SK-N-SH (cell line): ENCODE measurements at regions not wholly inside any gene's neighbourhood (a gene's known extent, or its start where the extent isn't known, plus 50 kb on each side); places are given as distances from the start of the nearest gene placed in this dataset.

Experiments
- CTCF ChIA-PET: fragments of 300-600, 350-600 bp; formaldehyde crosslinking; extraction: SDS; loops from one replicate; lab custom pipeline; 2021; lab: Yijun Ruan, JAX
- POLR2A ChIA-PET: fragments of 350-600 bp; sonication (Branson Sonifier 250); formaldehyde crosslinking; extraction: SDS; loops from one replicate; lab custom pipeline; 2020; ENCODE audit warnings: antibody characterized with exemption, inconsistent platforms; lab: Yijun Ruan, JAX
- DNase-seq: peaks from one replicate; pipeline ENCODE4 v3.0.0; 2012
- H2AFZ ChIP-seq: fragments of 200-600 bp; sonication (generic); 2 replicates; pipeline ENCODE4 v1.8.1; 2016; ENCODE audit warnings: antibody characterized with exemption, mild to moderate bottlenecking, low read depth
- H3F3A ChIP-seq: fragments of 200-600 bp; sonication (generic); replicated peaks from 2 replicates; pipeline ENCODE3; 2016; ENCODE audit warnings: antibody characterized with exemption, mild to moderate bottlenecking; ENCODE audit not compliant: insufficient read depth
- H3K27ac ChIP-seq, 2 experiments: fragments of 200-500 bp in 1 of 2; fragments of 200-600 bp in 1 of 2; sonication (Bioruptor generic) in 1 of 2; sonication (generic), shearing (Covaris generic) in 1 of 2; 2 replicates each; pipeline versions ENCODE4 v1.5.1 to v1.6.1; 2014 to 2016; ENCODE audit warnings: low read depth in 2 of 2, inconsistent platforms in 1 of 2, low read length in 1 of 2, mild to moderate bottlenecking in 1 of 2, mixed read lengths in 1 of 2
- H3K27me3 ChIP-seq: fragments of 200-600 bp; sonication (generic), shearing (Covaris generic); 2 replicates; pipeline ENCODE4 v1.6.1; 2016; ENCODE audit warnings: mixed run types; ENCODE audit not compliant: insufficient read depth
- H3K36me3 ChIP-seq, 2 experiments: fragments of 200-500 bp in 1 of 2; fragments of 200-600 bp in 1 of 2; sonication (Bioruptor generic) in 1 of 2; sonication (generic) in 1 of 2; replicated peaks in 1 of 2; 2 replicates each; pipeline versions ENCODE3 to v1.5.1; 2014 to 2016; ENCODE audit warnings: low read length in 1 of 2, mild to moderate bottlenecking in 1 of 2; ENCODE audit not compliant: insufficient read depth in 2 of 2, control insufficient read depth in 1 of 2
- H3K4me1 ChIP-seq, 2 experiments: fragments of 200-500 bp in 1 of 2; fragments of 200-600 bp in 1 of 2; sonication (Bioruptor generic) in 1 of 2; sonication (generic), shearing (Covaris generic) in 1 of 2; 2 replicates each; pipeline versions ENCODE4 v1.5.1 to v1.6.1; 2014 to 2016; ENCODE audit warnings: low read depth in 1 of 2, low read length in 1 of 2, mixed run types in 1 of 2; ENCODE audit not compliant: insufficient read depth in 2 of 2, control insufficient read depth in 1 of 2
- H3K4me2 ChIP-seq: fragments of 200-600 bp; sonication (generic), shearing (Covaris generic); 2 replicates; pipeline ENCODE4 v1.6.1; 2017; ENCODE audit warnings: mixed run types
- H3K4me3 ChIP-seq, 2 experiments: fragments of 200-500 bp in 1 of 2; fragments of 200-600 bp in 1 of 2; sonication (Bioruptor generic) in 1 of 2; sonication (generic), shearing (Covaris generic) in 1 of 2; 2 replicates each; pipeline versions ENCODE4 v1.5.1 to v1.8.1; 2014 to 2016; ENCODE audit warnings: low read depth in 2 of 2, inconsistent platforms in 1 of 2, low read length in 1 of 2, mild to moderate bottlenecking in 1 of 2, mixed read lengths in 1 of 2, moderate library complexity in 1 of 2
- H3K79me2 ChIP-seq: fragments of 200-600 bp; sonication (generic); 2 replicates; pipeline ENCODE4 v1.8.1; 2017; ENCODE audit warnings: mild to moderate bottlenecking; ENCODE audit not compliant: insufficient read depth
- H3K9ac ChIP-seq: fragments of 200-600 bp; sonication (generic); 2 replicates; pipeline ENCODE4 v1.6.1; 2017; ENCODE audit warnings: mixed run types
- H3K9me2 ChIP-seq: fragments of 200-600 bp; sonication (generic); 2 replicates; pipeline ENCODE4 v1.6.1; 2017; ENCODE audit warnings: mixed run types
- H3K9me3 ChIP-seq: fragments of 200-600 bp; sonication (generic); 2 replicates; pipeline ENCODE4 v1.6.1; 2017; ENCODE audit warnings: mixed run types, mild to moderate bottlenecking, moderate library complexity
- H4K20me1 ChIP-seq: fragments of 200-600 bp; sonication (generic); 2 replicates; pipeline ENCODE4 v1.6.1; 2017; ENCODE audit warnings: mild to moderate bottlenecking, mixed run types; ENCODE audit not compliant: insufficient read depth
- CHD2 ChIP-seq: fragments of 150-350 bp; IDR thresholded peaks from 2 replicates; pipeline ENCODE4 v1.6.1; 2018; ENCODE audit warnings: low read length; ENCODE audit not compliant: partially characterized antibody
- CTCF ChIP-seq: fragments of 200-600 bp; sonication (generic); IDR thresholded peaks from 2 replicates; pipeline ENCODE4 v1.6.1; 2017; ENCODE audit warnings: antibody characterized with exemption, mild to moderate bottlenecking, moderate library complexity
- EP300 ChIP-seq, 2 experiments: IDR thresholded peaks; 2 replicates each; pipeline versions ENCODE4 v1.4.0 to v1.6.1; 2012; ENCODE audit warnings: borderline replicate concordance in 1 of 2, low read depth in 1 of 2, low read length in 1 of 2
- EZH2phosphoT487 ChIP-seq: fragments of 200-600 bp; sonication (generic); IDR thresholded peaks from 2 replicates; pipeline ENCODE4 v1.6.1; 2017; ENCODE audit warnings: low read depth, mixed run types, mild to moderate bottlenecking, antibody characterized with exemption, moderate library complexity, borderline replicate concordance
- FOXJ3 ChIP-seq: sonication (generic); formaldehyde crosslinking; IDR thresholded peaks from 2 replicates; pipeline ENCODE4 v1.5.1; 2020; ENCODE audit warnings: mild to moderate bottlenecking, missing genetic modification reagents
- GATA2 ChIP-seq: sonication (generic); formaldehyde crosslinking; IDR thresholded peaks from 2 replicates; pipeline ENCODE4 v1.5.0; 2020; ENCODE audit warnings: mild to moderate bottlenecking, missing genetic modification reagents
- JUND ChIP-seq: IDR thresholded peaks from 2 replicates; pipeline ENCODE4 v1.4.0; 2012
- MAX ChIP-seq: IDR thresholded peaks from 2 replicates; pipeline ENCODE4 v1.4.0; 2012; ENCODE audit warnings: low read depth
- PBX3 ChIP-seq: IDR thresholded peaks from 2 replicates; pipeline ENCODE4; 2012
- RCOR1 ChIP-seq: fragments of 150-350 bp; IDR thresholded peaks from 2 replicates; pipeline ENCODE4 v1.6.1; 2017; ENCODE audit warnings: antibody characterized with exemption, low read length
- REST ChIP-seq: IDR thresholded peaks from 2 replicates; pipeline ENCODE4 v1.6.1; 2012; ENCODE audit warnings: mild to moderate bottlenecking, low read depth, low read length, moderate library complexity
- RFX5 ChIP-seq: IDR thresholded peaks from 2 replicates; pipeline ENCODE4 v1.6.1; 2012; ENCODE audit warnings: mild to moderate bottlenecking, improper control_type of control experiment, low read length
- RXRA ChIP-seq: IDR thresholded peaks from 2 replicates; pipeline ENCODE4 v1.4.0; 2012; ENCODE audit warnings: low read depth, mild to moderate bottlenecking, borderline replicate concordance
- SIN3A ChIP-seq: IDR thresholded peaks from 2 replicates; pipeline ENCODE4 v1.6.1; 2012; ENCODE audit warnings: low read depth, mild to moderate bottlenecking, low read length, moderate library complexity, borderline replicate concordance
- TEAD4 ChIP-seq: IDR thresholded peaks from 2 replicates; pipeline ENCODE4 v1.4.0; 2012; ENCODE audit warnings: mild to moderate bottlenecking, borderline replicate concordance; ENCODE audit not compliant: insufficient read depth
- USF1 ChIP-seq: IDR thresholded peaks from 2 replicates; pipeline ENCODE4 v1.4.0; 2012; ENCODE audit warnings: low read depth, borderline replicate concordance
- USF2 ChIP-seq: fragments of 150-350 bp; IDR thresholded peaks from 2 replicates; pipeline ENCODE4 v1.6.1; 2017; ENCODE audit warnings: antibody characterized with exemption, low read length, low read depth, borderline replicate concordance
- WGBS: methylation state at CpG from one replicate; pipeline ENCODE4 v1.1.6; 2017; ENCODE audit warnings: low lambda C conversion rate; 5-methylcytosine and 5-hydroxymethylcytosine counted together

GRCh38 chr4:180625653-180626052, 1617.5 kb upstream of the TENM3 start:
- Histone ChIP-seq H3K79me2 (no peaks in the 10 kb centered on the region), H4K20me1 (no peaks in the 10 kb centered on the region), H3K9me3 (no peaks in the 10 kb centered on the region), H3K4me1 (no peaks in the 10 kb centered on the region; a peak in 1 of 4 replicates), H3K9me2 (no peaks in the 10 kb centered on the region), H3K27me3 (no peaks in the 10 kb centered on the region), H3K27ac (no peak overlapping the region), H3K4me3 (no peak overlapping the region), H2AFZ (no peak overlapping the region), H3K9ac (no peak overlapping the region), H3K36me3 (no peaks in the 10 kb centered on the region), H3F3A (no peaks in the 10 kb centered on the region), H3K4me2 (no peak overlapping the region)
- ChIA-PET CTCF (interaction anchor here (0.9 kb wide), 1 partner anchor 28 kb away, joined by 3 read pairs; no protein-coding TSS in a partner anchor), POLR2A (no interaction called here)
- 19% methylated on average over 3 of the region's 3 CpGs for WGBS
- TF ChIP-seq SIN3A (no peak), USF1 (no peak), GATA2 (CRISPR knock-in tag) (no peak), CTCF (no peak), JUND (no peak), RXRA (no peak), MAX (no peak), TEAD4 (no peak), EP300 (IDR thresholded peaks at IDR 0.05; ENCODE audit: borderline replicate concordance in 1 of 2, low read depth in 1 of 2, low read length in 1 of 2) (no peak), EZH2phosphoT487 (no peak)
- DNase-seq = no peak

- H3K4me1 ChIP-seq = no peaks in the 10 kb centered on the region; a peak in 1 of 4 replicates
- POLR2A ChIA-PET = no interaction called here
- no peak overlapping the region for H3K4me2 ChIP-seq
- no peaks in the 10 kb centered on the region for H3K27me3 ChIP-seq
- H3K36me3 ChIP-seq = no peaks in the 10 kb centered on the region
- no peaks in the 10 kb centered on the region for H3K79me2 ChIP-seq
- no peak overlapping the region for H3K4me3 ChIP-seq
- H3K9me3 ChIP-seq = no peaks in the 10 kb centered on the region
- no peaks in the 10 kb centered on the region for H3K9me2 ChIP-seq
- no peaks in the 10 kb centered on the region for H3F3A ChIP-seq
- no peak for DNase-seq
- no peaks in the 10 kb centered on the region for H4K20me1 ChIP-seq
- no peak overlapping the region for H3K9ac ChIP-seq
- 2% methylated on average over 3 of the region's 3 CpGs for WGBS
- no peak overlapping the region for H2AFZ ChIP-seq
- CTCF ChIA-PET = no interaction called here
- H3K27ac ChIP-seq = no peak overlapping the region
- TF ChIP-seq REST (no peak), RCOR1 (no peak), CHD2 (no peak), TEAD4 (no peak), FOXJ3 (CRISPR knock-in tag) (no peak), RFX5 (no peak), USF2 (no peak), PBX3 (no peak), MAX (no peak), EZH2phosphoT487 (no peak)
Observed at GRCh38 chr4:180630012-180630665, 1613.1 kb upstream of the TENM3 start.
